Muscle layer of colon (tissue), 2 donors: ENCODE measurements at regions not wholly inside any gene's neighbourhood (a gene's known extent, or its start where the extent isn't known, plus 50 kb on each side); places are given as distances from the start of the nearest gene placed in this dataset.

Experiments used
- H3K27ac ChIP-seq: one replicate; pipeline ENCODE4 v1.7.0; 2013; ENCODE audit warnings: low read depth, mild to moderate bottlenecking, low read length, moderate library complexity
- H3K27me3 ChIP-seq, 2 donors: one replicate each; pipeline ENCODE4 v1.7.0; 2013; ENCODE audit warnings: low read length in 2 of 2, mild to moderate bottlenecking in 2 of 2; ENCODE audit not compliant: insufficient read depth in 2 of 2, control insufficient read depth in 1 of 2
- H3K36me3 ChIP-seq: one replicate; pipeline ENCODE4 v1.7.0; 2013; ENCODE audit warnings: mild to moderate bottlenecking, low read length; ENCODE audit not compliant: insufficient read depth
- H3K4me1 ChIP-seq: one replicate; pipeline ENCODE4 v1.7.0; 2013; ENCODE audit warnings: mild to moderate bottlenecking, low read length; ENCODE audit not compliant: insufficient read depth
- H3K4me3 ChIP-seq, 2 donors: one replicate each; pipeline ENCODE4 v1.7.0; 2013; ENCODE audit warnings: low read length in 2 of 2, low read depth in 1 of 2, mild to moderate bottlenecking in 1 of 2, moderate library complexity in 1 of 2
- H3K9ac ChIP-seq: one replicate; pipeline ENCODE4 v1.7.0; 2013; ENCODE audit warnings: low read length
- H3K9me3 ChIP-seq: one replicate; pipeline ENCODE4 v1.7.0; 2013; ENCODE audit warnings: mild to moderate bottlenecking, low read length
- donor health status: abdominal sarcoma.
- donor health status: Adenocarcinoma of cecum.

- no peak overlapping the region for H3K27ac ChIP-seq
Observed at GRCh38 chr2:161044095-161044865, 115.9 kb upstream of the TANK start.

GRCh38 chr2:161044921-161045320 is 115.3 kb upstream of the TANK start:
- no peaks in the 10 kb centered on the region for H3K36me3 ChIP-seq
- no peak overlapping the region for H3K4me3 ChIP-seq
- H3K9ac ChIP-seq: no peak overlapping the region
- H3K4me1 ChIP-seq: no peaks in the 10 kb centered on the region
- H3K27ac ChIP-seq: no peak overlapping the region
- no peaks in the 10 kb centered on the region for H3K27me3 ChIP-seq
- no peaks in the 10 kb centered on the region for H3K9me3 ChIP-seq

More at GRCh38 chr2:161044095-161044865, 115.9 kb upstream of the TANK start:
- no peaks in the 10 kb centered on the region for H3K4me1 ChIP-seq
- no peaks in the 10 kb centered on the region for H3K36me3 ChIP-seq
- H3K4me3 ChIP-seq: no peak overlapping the region
- H3K9me3 ChIP-seq: no peaks in the 10 kb centered on the region
- H3K9ac ChIP-seq: no peak overlapping the region
- H3K27me3 ChIP-seq: no peaks in the 10 kb centered on the region

- Histone ChIP-seq H3K36me3 (no peaks in the 10 kb centered on the region), H3K4me1 (no peaks in the 10 kb centered on the region), H3K9ac (no peak overlapping the region), H3K27ac (no peak overlapping the region), H3K4me3 (no peak overlapping the region), H3K9me3 (no peaks in the 10 kb centered on the region), H3K27me3 (no peaks in the 10 kb centered on the region)
Observed at GRCh38 chr2:161045726-161046125, 114.5 kb upstream of the TANK start.

- no peaks in the 10 kb centered on the region for H3K9me3 ChIP-seq
- no peak overlapping the region for H3K4me3 ChIP-seq
- no peak overlapping the region for H3K9ac ChIP-seq
- H3K36me3 ChIP-seq: no peaks in the 10 kb centered on the region
- H3K27ac ChIP-seq: no peak overlapping the region
- no peaks in the 10 kb centered on the region for H3K4me1 ChIP-seq
- H3K27me3 ChIP-seq: no peaks in the 10 kb centered on the region
Observed at GRCh38 chr2:161046876-161047275, 113.4 kb upstream of the TANK start.

- Histone ChIP-seq H3K27ac (no peak overlapping the region), H3K4me1 (no peaks in the 10 kb centered on the region), H3K9ac (no peak overlapping the region), H3K4me3 (no peak overlapping the region), H3K36me3 (no peaks in the 10 kb centered on the region), H3K9me3 (no peaks in the 10 kb centered on the region), H3K27me3 (no peaks in the 10 kb centered on the region)
Observed at GRCh38 chr2:161048317-161048716, 111.9 kb upstream of the TANK start.

- no peaks in the 10 kb centered on the region for H3K9me3 ChIP-seq
- no peak overlapping the region for H3K27ac ChIP-seq
- H3K36me3 ChIP-seq: no peaks in the 10 kb centered on the region
- no peaks in the 10 kb centered on the region for H3K4me1 ChIP-seq
- H3K4me3 ChIP-seq: no peak overlapping the region
- H3K27me3 ChIP-seq: no peaks in the 10 kb centered on the region
- no peak overlapping the region for H3K9ac ChIP-seq
Observed at GRCh38 chr2:161049559-161049958, 110.7 kb upstream of the TANK start.

GRCh38 chr2:161052214-161052613 is 108.0 kb upstream of the TANK start:
- no peak overlapping the region for H3K27ac ChIP-seq
- no peaks in the 10 kb centered on the region for H3K4me1 ChIP-seq
- H3K9ac ChIP-seq: no peak overlapping the region
- no peaks in the 10 kb centered on the region for H3K9me3 ChIP-seq
- H3K27me3 ChIP-seq: no peaks in the 10 kb centered on the region
- H3K36me3 ChIP-seq: no peaks in the 10 kb centered on the region
- no peak overlapping the region for H3K4me3 ChIP-seq

- Histone ChIP-seq H3K9me3 (no peaks in the 10 kb centered on the region), H3K27me3 (no peaks in the 10 kb centered on the region), H3K9ac (no peak overlapping the region), H3K4me1 (no peaks in the 10 kb centered on the region), H3K36me3 (no peaks in the 10 kb centered on the region), H3K27ac (no peak overlapping the region), H3K4me3 (no peak overlapping the region)
Observed at GRCh38 chr2:161055289-161055688, 104.9 kb upstream of the TANK start.

- Histone ChIP-seq H3K27me3 (no peaks in the 10 kb centered on the region), H3K36me3 (no peaks in the 10 kb centered on the region), H3K27ac (no peak overlapping the region), H3K9me3 (no peaks in the 10 kb centered on the region), H3K4me1 (peaks cover 13% of the 10 kb centered on the region), H3K4me3 (no peak overlapping the region), H3K9ac (no peak overlapping the region)
Observed at GRCh38 chr2:161059388-161059787, 100.8 kb upstream of the TANK start.

GRCh38 chr2:161061786-161062185 is 98.4 kb upstream of the TANK start:
- no peak overlapping the region for H3K27ac ChIP-seq
- peaks cover 13% of the 10 kb centered on the region for H3K4me1 ChIP-seq
- no peaks in the 10 kb centered on the region for H3K9me3 ChIP-seq
- H3K4me3 ChIP-seq: no peak overlapping the region
- H3K9ac ChIP-seq: no peak overlapping the region
- H3K36me3 ChIP-seq: no peaks in the 10 kb centered on the region
- H3K27me3 ChIP-seq: no peaks in the 10 kb centered on the region

GRCh38 chr2:161063157-161063945 is 96.9 kb upstream of the TANK start:
- Histone ChIP-seq H3K36me3 (no peaks in the 10 kb centered on the region), H3K27me3 (no peaks in the 10 kb centered on the region), H3K4me1 (peaks cover 13% of the 10 kb centered on the region), H3K9me3 (no peaks in the 10 kb centered on the region), H3K9ac (peak overlapping the region; percentile 8), H3K4me3 (peak overlapping the region in 1 of 2 donors; percentile 52), H3K27ac (peak overlapping the region; percentile 30)
